Sciatic nerve (tissue), 2 donors: ENCODE measurements at regions not wholly inside any gene's neighbourhood (a gene's known extent, or its start where the extent isn't known, plus 50 kb on each side); places are given as distances from the start of the nearest gene placed in this dataset.
"Not testable (repeated sequence)": the region's sequence is repeated elsewhere in the genome, so short reads cannot be mapped to it uniquely, and the experiment has no call there.

ENCODE experiments used
- ATAC-seq: fragments of 200-7000 bp; cut with Tn5 transposase; one replicate; pipeline ENCODE4 v1.9.1; 2020; ENCODE audit warnings: mild to moderate bottlenecking, moderate library complexity
- DNase-seq: peaks from one replicate; pipeline ENCODE4 v3.0.0-alpha.2; 2020; ENCODE audit warnings: low spot score
- intact Hi-C: fragments of 100-400 bp; cut with DNase I; formaldehyde crosslinking; loops from one replicate; pipeline ENCODE4 v1.14.2; 2022
- donor health status: DM: no; HTN: no; CAD: no.
- donor health status: DM: no; HTN: no; CAD: no.

- ATAC-seq (no peak), DNase-seq (no peak)
- intact Hi-C loops = no loop called here
Measured at GRCh38 chr3:513301-513700, 316.7 kb downstream of the CHL1 start.

- intact Hi-C loops = no loop called here
- no peak for ATAC-seq
- DNase-seq = no peak
Measured at GRCh38 chr3:514192-514591, 317.6 kb downstream of the CHL1 start.

- ATAC-seq = no peak
- DNase-seq = no peak
- intact Hi-C loops = no loop called here
Measured at GRCh38 chr3:519026-519425, 322.5 kb downstream of the CHL1 start.

GRCh38 chr3:522888-523287 is 326.3 kb downstream of the CHL1 start:
- no peak for DNase-seq
- intact Hi-C loops = no loop called here
- ATAC-seq = no peak

- intact Hi-C loops = no loop called here
- DNase-seq = no peak
- ATAC-seq = no peak
Measured at GRCh38 chr3:525415-525814, 328.9 kb downstream of the CHL1 start.

- peak; percentile 64 for ATAC-seq
- intact Hi-C loops = no loop called here
- peak; percentile 63 for DNase-seq
Measured at GRCh38 chr3:535566-536416, 339.2 kb downstream of the CHL1 start.

- DNase-seq = no peak
- ATAC-seq = peak; percentile 10
- intact Hi-C loops = no loop called here
Measured at GRCh38 chr3:536417-536813, 339.9 kb downstream of the CHL1 start.

GRCh38 chr3:541062-541801 is 344.7 kb downstream of the CHL1 start:
- DNase-seq = no peak
- ATAC-seq = no peak
- intact Hi-C loops = no loop called here

GRCh38 chr3:542021-542420 is 345.5 kb downstream of the CHL1 start:
- DNase-seq (no peak), ATAC-seq (no peak)
- intact Hi-C loops = no loop called here

- ATAC-seq (no peak), DNase-seq (no peak)
- intact Hi-C loops = no loop called here
Measured at GRCh38 chr3:549636-550035, 353.1 kb downstream of the CHL1 start.

- intact Hi-C loops = no loop called here
Measured at GRCh38 chr3:550471-550870, 353.9 kb downstream of the CHL1 start.

GRCh38 chr3:557972-558371 is 361.4 kb downstream of the CHL1 start:
- ATAC-seq (no peak), DNase-seq (no peak)
- intact Hi-C loops = no loop called here

More at GRCh38 chr3:550471-550870, 353.9 kb downstream of the CHL1 start:
- no peak for DNase-seq
- ATAC-seq = no peak

GRCh38 chr3:567488-568185 is 371.1 kb downstream of the CHL1 start:
- no peak for ATAC-seq
- intact Hi-C loops = no loop called here
- no peak for DNase-seq

- ATAC-seq, DNase-seq, intact Hi-C loops: not testable (repeated sequence)
Measured at GRCh38 chr3:579529-579928, 383.0 kb downstream of the CHL1 start.

- ATAC-seq, DNase-seq, intact Hi-C loops: not testable (repeated sequence)
Measured at GRCh38 chr3:589066-589465, 392.5 kb downstream of the CHL1 start.

GRCh38 chr3:597304-597703 is 400.7 kb downstream of the CHL1 start:
- ATAC-seq, DNase-seq, intact Hi-C loops: not testable (repeated sequence)

- intact Hi-C loops, DNase-seq, ATAC-seq: not testable (repeated sequence)
Measured at GRCh38 chr3:597746-598145, 401.2 kb downstream of the CHL1 start.

GRCh38 chr3:607480-607879 is 410.9 kb downstream of the CHL1 start:
- ATAC-seq, DNase-seq, intact Hi-C loops: not testable (repeated sequence)

GRCh38 chr3:621714-622113 is 425.2 kb downstream of the CHL1 start:
- DNase-seq (no peak), ATAC-seq (no peak)
- intact Hi-C loops = no loop called here

GRCh38 chr3:622314-622713 is 425.8 kb downstream of the CHL1 start:
- intact Hi-C loops = no loop called here
- DNase-seq (no peak), ATAC-seq (no peak)
